Spleen (tissue), 7 donors: ENCODE measurements at regions not wholly inside any gene's neighbourhood (a gene's known extent, or its start where the extent isn't known, plus 50 kb on each side); places are given as distances from the start of the nearest gene placed in this dataset.

Experiments used
- CTCF ChIP-seq, 11 experiments: fragments of 200-600 bp in 7 of 11; fragments of 450-650 bp in 4 of 11; sonication (generic) in 4 of 11; IDR thresholded peaks in 8 of 11; conservative IDR thresholded peaks in 3 of 11; 1 replicate in 7 of 11; 2 replicates in 4 of 11; pipeline versions ENCODE4 v1.4.0 to v1.8.0; 2016 to 2021; ENCODE audit warnings: antibody characterized with exemption in 11 of 11, inconsistent platforms in 4 of 11, mild to moderate bottlenecking in 1 of 11
- POLR2A ChIP-seq, 3 donors: fragments of 450-650 bp; IDR thresholded peaks; one replicate each; pipeline ENCODE4 v1.5.1; 2017; ENCODE audit warnings: antibody characterized with exemption in 3 of 3, mild to moderate bottlenecking in 1 of 3
- POLR2AphosphoS5 ChIP-seq, 3 donors: sonication (generic); formaldehyde crosslinking; IDR thresholded peaks; one replicate each; pipeline ENCODE4 v1.5.1; 2017; ENCODE audit warnings: antibody characterized with exemption in 3 of 3
- donor health status: DM: no; HTN: no; CAD: no; lungs with moderate emphysema.
- donor health status: DM: no; HTN: no; CAD: no.
- donor health status: DM: no; HTN: no; CAD: no.

GRCh38 chr9:90064248-90064647, 459.4 kb downstream of the GADD45G start:
- no peak for TF ChIP-seq CTCF (IDR thresholded peaks at IDR 0.05 in 8 of 11, conservative IDR thresholded peaks at IDR 0.05 in 3 of 11)
- no peak for TF ChIP-seq POLR2A (IDR thresholded peaks at IDR 0.05)
- no peak for TF ChIP-seq POLR2AphosphoS5 (IDR thresholded peaks at IDR 0.05)
